Bronchial epithelial cell (primary cell): ENCODE measurements at regions not wholly inside any gene's neighbourhood (a gene's known extent, or its start where the extent isn't known, plus 50 kb on each side); places are given as distances from the start of the nearest gene placed in this dataset.

Experiments used
- DNase-seq: peaks from one replicate; pipeline ENCODE4 v3.0.0-alpha.2; 2010; ENCODE audit warnings: low read depth
- FAIRE-seq: peaks from 2 replicates; lab custom pipeline; 2011; peaks lifted over from hg19 to GRCh38; lab: Jason Lieb, UNC
- H3K27me3 ChIP-seq: 2 replicates; pipeline ENCODE4 v1.5.1; 2011; ENCODE audit warnings: low read length; ENCODE audit not compliant: control insufficient read depth, insufficient read depth
- H3K36me3 ChIP-seq: 2 replicates; pipeline ENCODE4 v1.5.1; 2011; ENCODE audit warnings: low read length; ENCODE audit not compliant: control insufficient read depth, insufficient read depth
- H3K4me3 ChIP-seq: 2 replicates; pipeline ENCODE4 v1.5.1; 2011; ENCODE audit warnings: mild to moderate bottlenecking, low read depth, low read length, control low read depth
- TF ChIP-seq, protein P1 (sequence below): IDR thresholded peaks from 2 replicates; pipeline ENCODE4 v1.5.1; 2011; ENCODE audit warnings: mild to moderate bottlenecking, moderate library complexity, low read length, control low read depth, inconsistent platforms; ENCODE audit not compliant: insufficient read depth, severe bottlenecking

DNA sequence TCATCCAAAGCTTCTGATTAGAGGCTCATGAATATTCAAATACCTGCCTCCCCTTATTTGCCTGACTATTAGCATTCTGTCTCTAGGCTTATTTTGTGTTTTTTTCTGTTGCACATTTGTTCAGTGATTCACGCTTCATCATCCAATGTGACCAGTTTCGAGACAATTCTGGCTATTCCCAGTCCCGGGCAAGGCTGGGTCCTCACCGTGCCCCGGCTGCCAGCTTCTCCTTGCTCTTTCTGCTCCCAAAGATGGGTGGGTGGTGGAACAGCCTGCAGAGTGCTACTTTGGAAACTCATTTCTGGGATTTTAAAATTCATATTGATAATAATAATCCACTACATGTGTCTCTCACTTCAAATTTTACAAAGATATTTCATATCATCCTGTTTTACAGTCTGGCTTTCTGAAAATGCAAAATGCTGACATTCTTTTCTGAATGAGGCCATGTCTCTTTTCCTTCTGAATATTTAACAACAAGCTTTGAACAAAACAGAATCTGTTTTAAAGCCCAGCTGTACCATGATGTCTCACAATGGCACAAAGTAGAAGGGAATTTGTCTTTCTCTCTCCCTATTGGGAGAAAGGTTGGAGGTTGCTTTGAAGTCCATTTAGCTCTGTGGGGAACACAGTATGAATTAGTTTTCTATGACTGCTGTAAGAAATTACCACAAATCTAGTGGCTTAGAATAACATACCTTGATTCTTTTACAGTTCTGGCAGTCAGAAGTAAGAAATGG, 116.9 kb upstream of the CDH13 start:
- no peaks in the 10 kb centered on the region for H3K36me3 ChIP-seq
- no peak overlapping the region for H3K4me3 ChIP-seq
- TF ChIP-seq, protein P1, sequence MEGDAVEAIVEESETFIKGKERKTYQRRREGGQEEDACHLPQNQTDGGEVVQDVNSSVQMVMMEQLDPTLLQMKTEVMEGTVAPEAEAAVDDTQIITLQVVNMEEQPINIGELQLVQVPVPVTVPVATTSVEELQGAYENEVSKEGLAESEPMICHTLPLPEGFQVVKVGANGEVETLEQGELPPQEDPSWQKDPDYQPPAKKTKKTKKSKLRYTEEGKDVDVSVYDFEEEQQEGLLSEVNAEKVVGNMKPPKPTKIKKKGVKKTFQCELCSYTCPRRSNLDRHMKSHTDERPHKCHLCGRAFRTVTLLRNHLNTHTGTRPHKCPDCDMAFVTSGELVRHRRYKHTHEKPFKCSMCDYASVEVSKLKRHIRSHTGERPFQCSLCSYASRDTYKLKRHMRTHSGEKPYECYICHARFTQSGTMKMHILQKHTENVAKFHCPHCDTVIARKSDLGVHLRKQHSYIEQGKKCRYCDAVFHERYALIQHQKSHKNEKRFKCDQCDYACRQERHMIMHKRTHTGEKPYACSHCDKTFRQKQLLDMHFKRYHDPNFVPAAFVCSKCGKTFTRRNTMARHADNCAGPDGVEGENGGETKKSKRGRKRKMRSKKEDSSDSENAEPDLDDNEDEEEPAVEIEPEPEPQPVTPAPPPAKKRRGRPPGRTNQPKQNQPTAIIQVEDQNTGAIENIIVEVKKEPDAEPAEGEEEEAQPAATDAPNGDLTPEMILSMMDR: no peak
- H3K27me3 ChIP-seq: no peaks in the 10 kb centered on the region
- no peak for DNase-seq
- no peak for FAIRE-seq

DNA sequence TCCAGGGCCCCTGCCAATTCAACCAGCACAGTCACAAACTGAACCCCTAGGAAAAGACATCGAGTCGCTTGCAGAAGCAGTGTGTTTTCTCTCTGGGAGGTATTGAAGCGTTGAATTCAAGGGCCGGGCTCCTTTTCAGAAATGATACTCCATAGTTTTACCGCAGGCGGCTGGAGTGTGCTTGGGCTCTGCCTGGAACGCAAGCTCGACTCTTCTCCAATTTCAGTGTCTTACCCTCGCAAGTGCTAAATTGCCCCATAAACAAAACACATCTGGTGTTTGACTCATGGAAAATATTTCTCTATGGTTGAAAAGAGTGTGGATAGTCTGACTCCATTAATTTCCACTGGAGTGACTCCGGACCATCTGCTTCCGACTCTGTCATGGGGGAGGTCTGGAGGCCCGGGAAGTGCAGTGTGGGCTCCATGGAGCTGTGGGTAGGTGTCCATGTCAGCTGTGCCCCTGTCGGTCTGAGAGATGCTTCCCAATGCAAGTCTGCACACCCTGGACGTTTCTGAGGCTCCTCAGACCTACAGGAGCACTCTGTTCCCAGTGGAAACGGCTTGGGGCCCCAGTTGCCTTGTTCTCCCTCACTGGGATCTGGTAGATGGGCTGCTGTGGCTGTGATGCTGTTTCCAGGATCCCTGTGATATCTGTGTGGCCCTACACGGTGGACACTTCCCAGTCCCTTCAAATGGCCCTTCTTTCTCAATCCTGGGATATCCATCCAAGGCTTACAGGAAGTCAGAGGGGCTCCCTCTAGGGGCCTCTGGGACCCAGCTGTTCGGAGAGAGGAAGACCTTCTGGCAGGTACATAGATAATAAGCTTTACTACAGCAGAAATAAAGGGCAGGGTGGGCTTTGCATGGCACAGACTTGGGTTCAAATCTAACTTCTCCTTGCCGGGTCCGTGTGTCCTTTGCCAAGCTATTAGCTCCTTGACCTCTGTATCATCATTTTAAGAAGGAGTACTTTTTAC, 119.8 kb upstream of the CDH13 start:
- TF ChIP-seq, protein P1: no peak
- no peaks in the 10 kb centered on the region for H3K36me3 ChIP-seq
- FAIRE-seq (no peak), DNase-seq (no peak)
- no peak overlapping the region for H3K4me3 ChIP-seq
- no peaks in the 10 kb centered on the region for H3K27me3 ChIP-seq

DNA sequence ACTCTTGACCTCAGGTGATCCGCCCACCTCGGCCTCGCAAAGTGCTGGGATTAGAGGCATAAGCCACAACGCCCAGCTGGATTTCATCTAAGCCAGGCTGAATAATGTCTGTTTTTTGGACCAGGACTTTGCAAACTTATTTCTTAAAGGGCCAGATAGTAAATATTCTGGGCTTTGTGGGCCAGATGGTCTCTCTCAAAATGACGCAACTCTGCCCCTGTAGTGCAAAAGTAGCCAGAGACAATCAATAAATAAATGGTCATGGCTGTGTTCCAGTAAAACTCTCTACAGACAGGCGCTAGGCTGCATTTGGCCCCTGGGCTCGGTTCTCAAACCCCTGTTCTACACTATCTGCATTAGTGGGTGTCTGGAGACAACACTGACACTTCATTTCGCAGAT, 121.9 kb upstream of the CDH13 start:
- FAIRE-seq: no peak
- Histone ChIP-seq H3K4me3 (no peak overlapping the region), H3K27me3 (no peaks in the 10 kb centered on the region), H3K36me3 (no peaks in the 10 kb centered on the region)
- DNase-seq: no peak
- TF ChIP-seq, protein P1: no peak

DNA sequence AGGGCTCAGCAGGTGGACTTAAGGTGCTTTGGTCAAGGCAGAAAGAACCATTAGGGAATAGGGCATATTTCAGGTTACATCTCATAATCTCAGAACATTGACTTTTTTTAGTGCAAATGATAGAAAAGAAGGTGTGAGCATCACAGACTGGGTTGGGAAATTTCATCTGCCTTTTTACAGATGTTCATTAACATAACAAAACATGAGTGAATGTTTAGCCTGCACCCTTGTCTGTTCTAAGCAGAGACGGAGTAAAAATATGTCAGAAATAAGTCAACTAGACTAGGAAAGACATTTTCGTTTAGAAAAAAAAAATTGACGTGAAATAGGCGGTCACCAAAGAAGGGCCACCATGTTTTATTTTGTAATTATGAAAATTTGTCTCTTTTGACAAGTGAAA, 127.5 kb upstream of the CDH13 start:
- no peaks in the 10 kb centered on the region for H3K27me3 ChIP-seq
- TF ChIP-seq, protein P1: no peak
- no peak for FAIRE-seq

DNA sequence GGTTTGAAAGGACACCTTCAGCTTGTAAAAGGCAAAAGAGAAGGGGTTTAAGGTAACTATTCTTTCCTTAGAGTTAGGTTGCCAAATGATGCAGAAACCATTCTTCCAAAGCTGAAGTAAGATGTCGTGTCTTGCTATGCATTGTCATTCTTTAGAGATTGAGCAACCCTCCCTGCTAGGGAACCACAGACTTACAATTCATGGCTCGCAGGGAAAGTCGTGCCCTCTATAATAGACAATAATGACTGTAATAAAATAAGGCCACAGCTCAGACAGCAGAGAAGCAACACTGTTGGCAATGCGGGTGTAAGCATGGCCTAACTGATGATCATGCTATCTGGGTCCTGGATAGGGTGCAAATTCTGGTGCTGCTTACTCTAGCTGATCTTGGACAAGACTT, 129.6 kb upstream of the CDH13 start:
- FAIRE-seq (no peak), DNase-seq (no peak)
- TF ChIP-seq, protein P1: no peak
- Histone ChIP-seq H3K27me3 (no peaks in the 10 kb centered on the region), H3K36me3 (no peaks in the 10 kb centered on the region), H3K4me3 (no peak overlapping the region)

More for the DNA sequence above, 127.5 kb upstream of the CDH13 start:
- Histone ChIP-seq H3K4me3 (no peak overlapping the region), H3K36me3 (no peaks in the 10 kb centered on the region)
- no peak for DNase-seq
